Glomerular visceral epithelial cell (primary cell): ENCODE measurements at regions not wholly inside any gene's neighbourhood (a gene's known extent, or its start where the extent isn't known, plus 50 kb on each side); places are given as distances from the start of the nearest gene placed in this dataset.

ENCODE experiments used
- DNase-seq: peaks from one replicate; pipeline ENCODE4 v3.0.0-alpha.2; 2016; ENCODE audit errors: extremely low spot score

GRCh38 chr6:9204171-9204570, 768.8 kb upstream of the SLC35B3 start:
- DNase-seq, result peak; percentile 83

GRCh38 chr6:9200712-9201111, 765.4 kb upstream of the SLC35B3 start:
- no peak for DNase-seq

DNA sequence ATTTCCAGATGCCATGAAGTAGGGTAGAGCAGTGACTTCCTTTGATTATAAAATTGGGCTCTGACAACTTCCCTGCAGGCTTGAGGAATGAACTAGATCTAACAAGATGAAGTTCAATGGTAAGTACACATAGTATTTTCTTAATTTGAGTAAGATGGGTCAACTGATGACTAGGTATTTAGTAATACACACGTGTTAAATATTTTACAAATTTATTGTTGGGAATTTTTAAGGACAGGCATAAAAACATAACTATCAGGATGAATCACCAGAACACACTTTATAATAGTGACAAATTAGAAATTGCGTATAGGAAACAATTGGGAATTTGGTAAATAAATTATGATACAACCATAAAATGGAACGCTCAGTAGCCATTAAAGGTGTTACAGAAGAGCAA, 762.4 kb upstream of the SLC35B3 start:
- no peak for DNase-seq

- DNase-seq, result no peak
Observed at GRCh38 chr6:9195322-9195721, 760.0 kb upstream of the SLC35B3 start.

- no peak for DNase-seq
Observed at GRCh38 chr6:9192405-9192909, 757.1 kb upstream of the SLC35B3 start.

DNA sequence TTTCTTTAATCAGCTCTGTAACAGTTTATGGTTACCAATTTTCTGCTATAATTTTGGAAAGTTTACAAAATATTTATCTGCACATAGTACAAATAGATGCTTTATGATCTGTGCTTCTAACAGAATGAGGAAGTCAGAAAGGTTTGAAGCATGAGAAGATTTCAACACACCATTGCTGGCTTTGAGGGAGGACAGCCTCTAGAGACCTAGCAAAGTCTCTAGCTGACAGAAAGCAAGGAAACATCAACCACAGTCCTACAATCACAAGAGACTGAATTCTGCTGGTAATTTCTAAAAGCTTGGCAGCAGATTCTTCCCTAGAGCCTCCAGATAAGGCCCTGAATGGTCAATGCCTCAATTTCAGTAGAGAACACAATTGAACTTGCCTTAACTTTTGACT, 750.8 kb upstream of the SLC35B3 start:
- no peak for DNase-seq

DNA sequence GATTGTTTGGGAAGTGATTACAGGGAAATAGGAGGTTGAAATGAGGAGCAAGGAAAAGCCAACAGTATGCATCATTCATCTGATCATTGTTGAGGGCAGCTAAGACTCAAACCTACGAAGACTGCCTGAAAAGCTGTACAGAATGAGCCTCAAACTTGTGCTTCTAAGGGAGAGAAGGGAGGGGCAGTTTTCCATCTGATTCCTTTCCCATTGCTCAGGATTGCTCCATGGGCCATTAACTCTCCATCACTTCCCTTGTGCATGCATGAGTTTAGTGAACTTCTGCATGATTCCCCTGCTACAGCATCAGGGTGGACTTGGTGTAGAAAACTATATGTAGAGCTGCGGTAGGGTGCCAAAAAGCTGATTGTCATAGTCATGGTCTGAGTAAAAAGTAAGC, 742.7 kb upstream of the SLC35B3 start:
- peak; percentile 6 for DNase-seq

DNA sequence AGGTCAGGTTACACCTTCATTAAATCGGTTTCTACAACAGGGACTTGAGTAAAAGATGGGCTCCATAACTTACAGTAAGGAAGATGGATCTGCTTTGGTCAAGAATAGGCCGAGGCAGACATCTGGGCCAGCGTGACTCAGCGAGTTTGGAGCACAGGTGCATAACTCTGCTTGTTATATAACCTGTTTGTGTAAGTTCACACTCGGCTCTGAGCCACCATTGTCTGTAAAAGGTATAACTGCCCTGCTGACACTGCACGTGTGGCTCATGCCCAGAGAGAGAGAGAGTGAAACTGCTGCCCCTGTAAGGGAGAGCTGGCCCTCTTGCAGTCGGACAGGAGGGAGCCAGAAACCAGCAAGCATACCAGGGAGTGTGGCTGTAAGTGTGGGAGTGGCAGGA, 737.9 kb upstream of the SLC35B3 start:
- DNase-seq, result no peak

- no peak for DNase-seq
Observed at GRCh38 chr6:9172096-9172495, 736.8 kb upstream of the SLC35B3 start.

- DNase-seq, result no peak
Observed at GRCh38 chr6:9168669-9169068, 733.3 kb upstream of the SLC35B3 start.

DNA sequence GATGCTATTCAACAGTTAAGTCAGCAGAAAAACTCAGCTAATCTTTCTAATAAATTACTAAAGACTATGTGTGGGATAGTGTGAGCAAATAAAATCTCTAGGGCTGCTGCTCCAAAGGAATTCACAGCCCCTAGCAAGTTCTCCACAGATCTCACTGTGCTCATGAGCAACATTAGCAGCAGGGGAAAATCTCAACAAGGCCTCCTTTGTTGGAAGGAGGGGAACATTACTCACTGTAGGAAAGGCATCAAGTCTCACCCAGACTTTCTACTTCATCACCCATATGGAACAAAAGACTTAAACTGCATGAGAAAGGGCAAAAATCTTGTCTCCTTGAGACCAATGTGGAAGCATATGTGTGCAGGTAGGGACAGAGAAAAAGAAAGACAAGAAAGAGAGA, 726.4 kb upstream of the SLC35B3 start:
- DNase-seq, result no peak

- DNase-seq, result no peak
Observed at GRCh38 chr6:9159051-9159450, 723.7 kb upstream of the SLC35B3 start.

- no peak for DNase-seq
Observed at GRCh38 chr6:9155836-9156235, 720.5 kb upstream of the SLC35B3 start.

- DNase-seq, result no peak
Observed at GRCh38 chr6:9143140-9143539, 707.8 kb upstream of the SLC35B3 start.

DNA sequence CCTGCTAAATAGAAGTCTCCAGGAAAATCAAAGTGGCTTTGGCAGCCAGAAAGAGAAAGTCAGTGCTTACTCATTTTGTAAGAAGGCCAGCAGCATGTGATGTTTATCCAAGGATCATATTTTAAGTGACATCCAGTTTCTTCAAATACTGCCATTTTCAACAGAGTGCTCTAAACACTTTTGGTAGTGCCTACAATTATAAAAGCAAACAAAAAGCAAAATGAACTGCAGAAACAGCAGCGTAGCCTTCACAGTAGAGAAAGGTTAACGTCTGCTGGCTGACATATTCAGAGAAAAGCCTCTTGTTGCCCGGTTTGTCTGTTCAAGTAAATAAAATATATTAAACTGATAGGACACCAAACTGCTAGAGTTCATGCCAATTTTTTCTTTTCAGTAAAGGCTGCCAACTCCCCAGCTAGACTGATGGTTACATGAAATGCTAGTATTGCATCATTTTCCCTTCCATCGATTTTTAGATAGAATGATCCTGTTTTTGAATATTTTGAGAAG, 705.7 kb upstream of the SLC35B3 start:
- DNase-seq, result no peak

DNA sequence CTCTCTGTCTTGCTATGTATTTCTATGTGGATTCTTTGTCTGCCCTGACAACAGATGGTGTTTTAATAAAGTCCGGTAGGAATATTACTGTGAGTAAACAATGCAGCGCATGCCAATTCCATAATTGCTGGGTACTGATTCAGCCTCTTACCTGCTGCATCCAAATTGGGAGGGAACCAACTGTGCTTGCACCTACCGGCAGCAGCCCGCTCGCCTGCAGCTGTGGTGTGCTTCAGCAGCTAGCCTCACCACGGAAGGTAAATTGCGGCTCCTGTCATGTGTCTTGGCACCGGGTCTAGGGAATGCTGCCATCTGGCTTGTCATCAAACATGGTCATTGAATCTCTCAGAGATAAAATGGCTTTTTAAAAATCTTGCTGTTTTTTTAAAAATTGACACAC, 704.8 kb upstream of the SLC35B3 start:
- DNase-seq, result no peak

GRCh38 chr6:9139746-9140145, 704.4 kb upstream of the SLC35B3 start:
- DNase-seq, result no peak

- DNase-seq, result no peak
Observed at GRCh38 chr6:9138936-9139335, 703.6 kb upstream of the SLC35B3 start.

- DNase-seq, result no peak
Observed at GRCh38 chr6:9136141-9136822, 700.9 kb upstream of the SLC35B3 start.

GRCh38 chr6:9131616-9132015, 696.3 kb upstream of the SLC35B3 start:
- DNase-seq, result no peak

GRCh38 chr6:9131201-9131600, 695.9 kb upstream of the SLC35B3 start:
- no peak for DNase-seq

DNA sequence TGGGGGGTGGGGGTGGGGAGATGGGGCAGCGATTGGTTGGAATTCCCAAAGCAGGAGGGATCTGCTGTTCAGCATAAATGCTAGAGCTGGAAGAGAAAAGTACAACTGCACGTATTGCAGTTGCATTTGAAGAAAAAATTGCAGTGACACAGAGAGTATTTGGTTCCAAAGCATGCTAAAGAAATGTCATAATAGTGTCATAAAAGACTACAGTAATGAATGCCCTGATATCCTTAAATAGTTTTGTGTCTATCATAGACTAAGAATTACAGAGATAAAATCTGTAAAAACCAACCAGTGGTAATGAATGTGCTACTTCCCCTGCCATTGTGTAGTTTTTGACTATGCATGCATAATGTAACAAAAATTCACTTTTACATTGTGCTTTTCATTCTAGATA, 693.6 kb upstream of the SLC35B3 start:
- no peak for DNase-seq

DNA sequence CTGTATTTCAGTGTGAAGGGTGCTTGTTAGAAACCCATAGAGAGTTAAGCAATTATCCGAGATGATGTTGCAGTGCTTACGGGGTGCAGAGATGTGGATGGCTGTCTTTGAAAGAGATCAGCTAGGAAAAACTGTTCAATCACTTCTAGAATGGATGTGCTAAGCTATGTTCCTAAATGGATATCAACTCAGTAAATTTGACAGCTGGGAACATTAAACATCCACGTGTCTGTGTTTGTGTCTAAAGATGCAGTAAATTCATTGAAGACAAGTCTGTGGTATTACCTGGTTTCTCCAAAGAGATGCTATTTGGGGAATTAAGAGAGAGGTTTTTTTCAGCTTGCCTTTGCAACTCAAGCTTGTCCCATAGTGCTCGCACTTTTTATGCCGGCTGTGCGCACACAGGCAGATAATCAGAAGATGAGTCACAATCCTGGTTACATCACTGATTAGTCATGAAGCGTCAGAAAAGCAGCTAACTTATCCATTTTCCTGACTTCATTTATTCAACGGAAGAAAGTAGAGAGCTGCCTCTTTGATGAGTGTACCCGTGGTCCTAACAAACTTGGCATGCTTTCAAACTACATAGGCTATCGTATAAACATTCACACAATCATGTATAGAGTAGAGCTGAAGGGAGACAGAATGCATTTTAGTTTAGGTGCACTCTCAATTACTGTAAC, 691.7 kb upstream of the SLC35B3 start:
- DNase-seq, result peak; percentile 36
